HEK293 (cell line): ENCODE measurements at regions not wholly inside any gene's neighbourhood (a gene's known extent, or its start where the extent isn't known, plus 50 kb on each side); places are given as distances from the start of the nearest gene placed in this dataset.

Source experiments
- AEBP2 ChIP-seq: fragments of 450-650 bp; formaldehyde crosslinking; IDR thresholded peaks from 2 replicates; pipeline ENCODE4 v1.5.1; 2016; ENCODE audit warnings: missing biosample characterization, missing genetic modification characterization, borderline replicate concordance
- BCL11B ChIP-seq: fragments of 450-650 bp; formaldehyde crosslinking; IDR thresholded peaks from 2 replicates; pipeline ENCODE4 v1.5.1; 2016; ENCODE audit warnings: low read depth, missing biosample characterization, missing genetic modification characterization
- EGR2 ChIP-seq: fragments of 450-650 bp; formaldehyde crosslinking; IDR thresholded peaks from 2 replicates; pipeline ENCODE4 v1.5.1; 2016; ENCODE audit warnings: low read depth, missing biosample characterization, missing genetic modification characterization
- GLIS1 ChIP-seq: fragments of 450-650 bp; formaldehyde crosslinking; IDR thresholded peaks from 2 replicates; pipeline ENCODE4 v1.5.1; 2016; ENCODE audit warnings: missing biosample characterization, missing genetic modification characterization
- OSR2 ChIP-seq: fragments of 450-650 bp; formaldehyde crosslinking; IDR thresholded peaks from 2 replicates; pipeline ENCODE4 v1.5.1; 2016; ENCODE audit warnings: missing biosample characterization, missing genetic modification characterization
- PRDM1 ChIP-seq: fragments of 450-650 bp; formaldehyde crosslinking; IDR thresholded peaks from 2 replicates; pipeline ENCODE4; 2016; ENCODE audit warnings: missing biosample characterization, missing genetic modification characterization
- SP3 ChIP-seq: fragments of 450-650 bp; formaldehyde crosslinking; IDR thresholded peaks from 2 replicates; pipeline ENCODE4 v1.5.1; 2016; ENCODE audit warnings: missing biosample characterization, missing genetic modification characterization
- ZBTB1 ChIP-seq: fragments of 450-650 bp; formaldehyde crosslinking; IDR thresholded peaks from 2 replicates; pipeline ENCODE4 v1.5.1; 2016; ENCODE audit warnings: missing biosample characterization, missing genetic modification characterization
- ZBTB49 ChIP-seq: fragments of 450-650 bp; formaldehyde crosslinking; IDR thresholded peaks from 2 replicates; pipeline ENCODE4 v1.5.1; 2016; ENCODE audit warnings: missing biosample characterization, missing genetic modification characterization, low read depth
- ZIC2 ChIP-seq: fragments of 450-650 bp; formaldehyde crosslinking; IDR thresholded peaks from 2 replicates; pipeline ENCODE4 v1.5.1; 2016; ENCODE audit warnings: missing biosample characterization, missing genetic modification characterization
- ZNF112 ChIP-seq: fragments of 450-650 bp; formaldehyde crosslinking; IDR thresholded peaks from 2 replicates; pipeline ENCODE4 v1.5.0; 2017; ENCODE audit warnings: missing biosample characterization, missing genetic modification characterization
- ZNF114 ChIP-seq: fragments of 450-650 bp; formaldehyde crosslinking; IDR thresholded peaks from 2 replicates; pipeline ENCODE4 v1.5.0; 2017; ENCODE audit warnings: missing biosample characterization, missing genetic modification characterization
- ZNF121 ChIP-seq: fragments of 450-650 bp; formaldehyde crosslinking; IDR thresholded peaks from 2 replicates; pipeline ENCODE4 v1.5.1; 2016; ENCODE audit warnings: missing biosample characterization, missing genetic modification characterization
- ZNF138 ChIP-seq: fragments of 450-650 bp; formaldehyde crosslinking; IDR thresholded peaks from 2 replicates; pipeline ENCODE4 v1.5.1; 2016; ENCODE audit warnings: missing biosample characterization, missing genetic modification characterization, borderline replicate concordance
- ZNF155 ChIP-seq: fragments of 450-650 bp; formaldehyde crosslinking; IDR thresholded peaks from 2 replicates; pipeline ENCODE4 v1.5.1; 2016; ENCODE audit warnings: missing biosample characterization, missing genetic modification characterization
- ZNF16 ChIP-seq: fragments of 450-650 bp; formaldehyde crosslinking; IDR thresholded peaks from 2 replicates; pipeline ENCODE4 v1.5.1; 2016; ENCODE audit warnings: low read depth, missing biosample characterization, missing genetic modification characterization
- ZNF174 ChIP-seq: fragments of 450-650 bp; formaldehyde crosslinking; IDR thresholded peaks from 2 replicates; pipeline ENCODE4 v1.5.0; 2017; ENCODE audit warnings: missing biosample characterization, mild to moderate bottlenecking, missing genetic modification characterization
- ZNF354C ChIP-seq: fragments of 450-650 bp; formaldehyde crosslinking; IDR thresholded peaks from 2 replicates; pipeline ENCODE4 v1.5.1; 2016; ENCODE audit warnings: missing biosample characterization, missing genetic modification characterization, low read depth, borderline replicate concordance
- ZNF398 ChIP-seq: fragments of 450-650 bp; formaldehyde crosslinking; IDR thresholded peaks from 2 replicates; pipeline ENCODE4 v1.5.1; 2017; ENCODE audit warnings: missing biosample characterization, missing genetic modification characterization
- ZNF416 ChIP-seq: fragments of 450-650 bp; formaldehyde crosslinking; IDR thresholded peaks from 2 replicates; pipeline ENCODE4 v1.5.1; 2016; ENCODE audit warnings: missing biosample characterization, missing genetic modification characterization
- ZNF423 ChIP-seq: fragments of 450-650 bp; formaldehyde crosslinking; IDR thresholded peaks from 2 replicates; pipeline ENCODE4 v1.5.1; 2016; ENCODE audit warnings: missing biosample characterization, missing genetic modification characterization
- ZNF433 ChIP-seq: fragments of 450-650 bp; formaldehyde crosslinking; IDR thresholded peaks from 2 replicates; pipeline ENCODE4 v1.5.1; 2016; ENCODE audit warnings: missing biosample characterization, missing genetic modification characterization, low read depth
- ZNF449 ChIP-seq: fragments of 450-650 bp; formaldehyde crosslinking; IDR thresholded peaks from 2 replicates; pipeline ENCODE4 v1.5.1; 2017; ENCODE audit warnings: missing biosample characterization, mild to moderate bottlenecking, missing genetic modification characterization, moderate library complexity
- ZNF48 ChIP-seq: fragments of 450-650 bp; formaldehyde crosslinking; IDR thresholded peaks from 2 replicates; pipeline ENCODE4 v1.5.1; 2016; ENCODE audit warnings: missing biosample characterization, missing genetic modification characterization
- ZNF529 ChIP-seq: fragments of 450-650 bp; formaldehyde crosslinking; IDR thresholded peaks from 2 replicates; pipeline ENCODE4 v1.5.1; 2017; ENCODE audit warnings: missing genetic modification characterization, missing biosample characterization; ENCODE audit not compliant: insufficient replicate concordance
- ZNF561 ChIP-seq: fragments of 450-650 bp; IDR thresholded peaks from 2 replicates; pipeline ENCODE4 v1.5.1; 2018; ENCODE audit warnings: missing biosample characterization, missing genetic modification characterization, borderline replicate concordance
- ZNF571 ChIP-seq: fragments of 450-650 bp; formaldehyde crosslinking; IDR thresholded peaks from 2 replicates; pipeline ENCODE4 v1.5.0; 2017; ENCODE audit warnings: missing biosample characterization, missing genetic modification characterization
- ZNF610 ChIP-seq: fragments of 450-650 bp; formaldehyde crosslinking; IDR thresholded peaks from 2 replicates; pipeline ENCODE4 v1.5.1; 2016; ENCODE audit warnings: missing biosample characterization, missing genetic modification characterization, borderline replicate concordance
- ZNF639 ChIP-seq: fragments of 450-650 bp; formaldehyde crosslinking; IDR thresholded peaks from 2 replicates; pipeline ENCODE4 v1.5.1; 2016; ENCODE audit warnings: missing biosample characterization, missing genetic modification characterization
- ZNF670 ChIP-seq: fragments of 450-650 bp; formaldehyde crosslinking; IDR thresholded peaks from 2 replicates; pipeline ENCODE4 v1.5.1; 2016; ENCODE audit warnings: missing biosample characterization, missing genetic modification characterization, low read depth
- ZNF677 ChIP-seq: fragments of 450-650 bp; IDR thresholded peaks from 2 replicates; pipeline ENCODE4 v1.5.0; 2018; ENCODE audit warnings: missing biosample characterization, mild to moderate bottlenecking, missing genetic modification characterization, moderate library complexity
- ZNF701 ChIP-seq: fragments of 450-650 bp; formaldehyde crosslinking; IDR thresholded peaks from 2 replicates; pipeline ENCODE4 v1.5.1; 2016; ENCODE audit warnings: missing biosample characterization, missing genetic modification characterization
- ZXDB ChIP-seq: fragments of 450-650 bp; formaldehyde crosslinking; IDR thresholded peaks from 2 replicates; pipeline ENCODE4 v1.5.1; 2016; ENCODE audit warnings: missing biosample characterization, missing genetic modification characterization

GRCh38 chr16:85227946-85228862 lies 115.9 kb upstream of the CIBAR2 start (continued):
- TF ChIP-seq OSR2 (tag by site-specific recombination): peak; percentile 95
- no peak for TF ChIP-seq ZNF114 (tag by site-specific recombination)
- peak; percentile 96 for TF ChIP-seq GLIS1 (tag by site-specific recombination)
- TF ChIP-seq ZNF354C: no peak
- no peak for TF ChIP-seq ZNF433 (tag by site-specific recombination)
- TF ChIP-seq ZBTB49: no peak
- TF ChIP-seq ZNF48 (tag by site-specific recombination): no peak
- no peak for TF ChIP-seq ZNF639 (tag by site-specific recombination)
- TF ChIP-seq ZBTB1 (tag by site-specific recombination): no peak
- TF ChIP-seq PRDM1 (tag by site-specific recombination): no peak
- TF ChIP-seq ZNF112 (tag by site-specific recombination): no peak
- TF ChIP-seq ZNF155: no peak
- peak; percentile 96 for TF ChIP-seq ZNF16 (tag by site-specific recombination)
- TF ChIP-seq ZNF670 (tag by site-specific recombination): no peak
- no peak for TF ChIP-seq ZNF416 (tag by site-specific recombination)
- no peak for TF ChIP-seq ZNF449 (tag by site-specific recombination)
- no peak for TF ChIP-seq BCL11B (tag by site-specific recombination)
- TF ChIP-seq ZNF561: 0 out of 2 replicates have a peak, but pooled peaks have one; percentile 35
- TF ChIP-seq AEBP2 (tag by site-specific recombination): no peak
- peak; percentile 89 for TF ChIP-seq ZNF398 (tag by site-specific recombination)
- no peak for TF ChIP-seq ZNF423 (tag by site-specific recombination)
- TF ChIP-seq ZNF701: no peak
- TF ChIP-seq ZNF677 (tag by site-specific recombination): no peak
- peak; percentile 65 for TF ChIP-seq ZIC2
- no peak for TF ChIP-seq ZNF138 (tag by site-specific recombination)
- TF ChIP-seq ZNF529 (tag by site-specific recombination): no peak
- no peak for TF ChIP-seq ZNF174 (tag by site-specific recombination)
- peak; percentile 60 for TF ChIP-seq ZXDB
- no peak for TF ChIP-seq ZNF610 (tag by site-specific recombination)
- peak; percentile 81 for TF ChIP-seq EGR2 (tag by site-specific recombination)
- no peak for TF ChIP-seq SP3 (tag by site-specific recombination)
- no peak for TF ChIP-seq ZNF121
- no peak for TF ChIP-seq ZNF571 (tag by site-specific recombination)
